ENCODE measurements at regions not wholly inside any gene's neighbourhood (a gene's known extent, or its start where the extent isn't known, plus 50 kb on each side); places are given as distances from the start of the nearest gene placed in this dataset.

- no peaks in the 10 kb centered on the region for H3K36me3 ChIP-seq (ENCODE audit: insufficient read depth)
- no peaks in the 10 kb centered on the region for H3K27me3 Mint-ChIP-seq (ENCODE audit: insufficient read depth, low read depth, poor library complexity)
- no peak overlapping the region for H3K4me3 ChIP-seq
- H3K9me2 ChIP-seq (ENCODE audit: insufficient read depth), result peaks cover 19% of the 10 kb centered on the region
- no peaks in the 10 kb centered on the region for H3K4me1 ChIP-seq (ENCODE audit: insufficient read depth)
- ATAC-seq (no peak), DNase-seq (ENCODE audit: low spot score) (no peak)
- no peaks in the 10 kb centered on the region for H3K9me3 Mint-ChIP-seq
- H3K4me2 ChIP-seq, result no peak overlapping the region
- H3K4me3 Mint-ChIP-seq, result no peak overlapping the region
- no peaks in the 10 kb centered on the region for H3K27me3 ChIP-seq (ENCODE audit: insufficient read depth)
- no peaks in the 10 kb centered on the region for H3F3A ChIP-seq (replicated peaks; ENCODE audit: low read depth)
- no peaks in the 10 kb centered on the region for H4K20me1 ChIP-seq (replicated peaks; ENCODE audit: insufficient read depth)
- no peaks in the 10 kb centered on the region for H3K79me2 ChIP-seq (replicated peaks; ENCODE audit: insufficient read depth)
- no peaks in the 10 kb centered on the region; the same call in 2 of the 3 replicates for H3K4me1 Mint-ChIP-seq
- no peaks in the 10 kb centered on the region; the same call in 2 of the 3 replicates for H3K36me3 Mint-ChIP-seq (ENCODE audit: low read depth)
- no peak for TF ChIP-seq STAT1 (IDR thresholded peaks at IDR 0.05; ENCODE audit: unreplicated experiment)
- TF ChIP-seq ZNF331 (CRISPR knock-in tag; IDR thresholded peaks at IDR 0.05; ENCODE audit: low read depth), result no peak
- no peak for TF ChIP-seq EZH2 (IDR thresholded peaks at IDR 0.05; ENCODE audit: low read depth, unreplicated experiment)
- no peak for TF ChIP-seq ZNF462 (CRISPR knock-in tag; IDR thresholded peaks at IDR 0.05)
- TF ChIP-seq EZH2phosphoT487 (IDR thresholded peaks at IDR 0.05; ENCODE audit: unreplicated experiment), result no peak
- no peak for TF ChIP-seq JUNB (IDR thresholded peaks at IDR 0.05; ENCODE audit: unreplicated experiment)
- TF ChIP-seq CREB1 (CRISPR knock-in tag; IDR thresholded peaks at IDR 0.05; ENCODE audit: low read depth), result no peak
- no peak for TF ChIP-seq NANOG (IDR thresholded peaks at IDR 0.05; ENCODE audit: borderline replicate concordance)
- TF ChIP-seq, protein P1, sequence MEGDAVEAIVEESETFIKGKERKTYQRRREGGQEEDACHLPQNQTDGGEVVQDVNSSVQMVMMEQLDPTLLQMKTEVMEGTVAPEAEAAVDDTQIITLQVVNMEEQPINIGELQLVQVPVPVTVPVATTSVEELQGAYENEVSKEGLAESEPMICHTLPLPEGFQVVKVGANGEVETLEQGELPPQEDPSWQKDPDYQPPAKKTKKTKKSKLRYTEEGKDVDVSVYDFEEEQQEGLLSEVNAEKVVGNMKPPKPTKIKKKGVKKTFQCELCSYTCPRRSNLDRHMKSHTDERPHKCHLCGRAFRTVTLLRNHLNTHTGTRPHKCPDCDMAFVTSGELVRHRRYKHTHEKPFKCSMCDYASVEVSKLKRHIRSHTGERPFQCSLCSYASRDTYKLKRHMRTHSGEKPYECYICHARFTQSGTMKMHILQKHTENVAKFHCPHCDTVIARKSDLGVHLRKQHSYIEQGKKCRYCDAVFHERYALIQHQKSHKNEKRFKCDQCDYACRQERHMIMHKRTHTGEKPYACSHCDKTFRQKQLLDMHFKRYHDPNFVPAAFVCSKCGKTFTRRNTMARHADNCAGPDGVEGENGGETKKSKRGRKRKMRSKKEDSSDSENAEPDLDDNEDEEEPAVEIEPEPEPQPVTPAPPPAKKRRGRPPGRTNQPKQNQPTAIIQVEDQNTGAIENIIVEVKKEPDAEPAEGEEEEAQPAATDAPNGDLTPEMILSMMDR (conservative IDR thresholded peaks at IDR 0.05; ENCODE audit: low read depth in 2 of 2), result no peak
- TF ChIP-seq, protein P2, sequence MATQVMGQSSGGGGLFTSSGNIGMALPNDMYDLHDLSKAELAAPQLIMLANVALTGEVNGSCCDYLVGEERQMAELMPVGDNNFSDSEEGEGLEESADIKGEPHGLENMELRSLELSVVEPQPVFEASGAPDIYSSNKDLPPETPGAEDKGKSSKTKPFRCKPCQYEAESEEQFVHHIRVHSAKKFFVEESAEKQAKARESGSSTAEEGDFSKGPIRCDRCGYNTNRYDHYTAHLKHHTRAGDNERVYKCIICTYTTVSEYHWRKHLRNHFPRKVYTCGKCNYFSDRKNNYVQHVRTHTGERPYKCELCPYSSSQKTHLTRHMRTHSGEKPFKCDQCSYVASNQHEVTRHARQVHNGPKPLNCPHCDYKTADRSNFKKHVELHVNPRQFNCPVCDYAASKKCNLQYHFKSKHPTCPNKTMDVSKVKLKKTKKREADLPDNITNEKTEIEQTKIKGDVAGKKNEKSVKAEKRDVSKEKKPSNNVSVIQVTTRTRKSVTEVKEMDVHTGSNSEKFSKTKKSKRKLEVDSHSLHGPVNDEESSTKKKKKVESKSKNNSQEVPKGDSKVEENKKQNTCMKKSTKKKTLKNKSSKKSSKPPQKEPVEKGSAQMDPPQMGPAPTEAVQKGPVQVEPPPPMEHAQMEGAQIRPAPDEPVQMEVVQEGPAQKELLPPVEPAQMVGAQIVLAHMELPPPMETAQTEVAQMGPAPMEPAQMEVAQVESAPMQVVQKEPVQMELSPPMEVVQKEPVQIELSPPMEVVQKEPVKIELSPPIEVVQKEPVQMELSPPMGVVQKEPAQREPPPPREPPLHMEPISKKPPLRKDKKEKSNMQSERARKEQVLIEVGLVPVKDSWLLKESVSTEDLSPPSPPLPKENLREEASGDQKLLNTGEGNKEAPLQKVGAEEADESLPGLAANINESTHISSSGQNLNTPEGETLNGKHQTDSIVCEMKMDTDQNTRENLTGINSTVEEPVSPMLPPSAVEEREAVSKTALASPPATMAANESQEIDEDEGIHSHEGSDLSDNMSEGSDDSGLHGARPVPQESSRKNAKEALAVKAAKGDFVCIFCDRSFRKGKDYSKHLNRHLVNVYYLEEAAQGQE (IDR thresholded peaks at IDR 0.05; ENCODE audit: unreplicated experiment), result no peak
- H3K27ac ChIP-seq (ENCODE audit: low read depth), result no peak overlapping the region
- H3K27ac Mint-ChIP-seq, result no peak overlapping the region
- H2AFZ ChIP-seq, result no peak overlapping the region
Measured at GRCh38 chr3:20321391-20322047, 135.5 kb upstream of the SGO1 start.
